ENCODE measurements at regions not wholly inside any gene's neighbourhood (a gene's known extent, or its start where the extent isn't known, plus 50 kb on each side); places are given as distances from the start of the nearest gene placed in this dataset.
"Not testable (repeated sequence)": the region's sequence is repeated elsewhere in the genome, so short reads cannot be mapped to it uniquely, and the experiment has no call there.

DNA sequence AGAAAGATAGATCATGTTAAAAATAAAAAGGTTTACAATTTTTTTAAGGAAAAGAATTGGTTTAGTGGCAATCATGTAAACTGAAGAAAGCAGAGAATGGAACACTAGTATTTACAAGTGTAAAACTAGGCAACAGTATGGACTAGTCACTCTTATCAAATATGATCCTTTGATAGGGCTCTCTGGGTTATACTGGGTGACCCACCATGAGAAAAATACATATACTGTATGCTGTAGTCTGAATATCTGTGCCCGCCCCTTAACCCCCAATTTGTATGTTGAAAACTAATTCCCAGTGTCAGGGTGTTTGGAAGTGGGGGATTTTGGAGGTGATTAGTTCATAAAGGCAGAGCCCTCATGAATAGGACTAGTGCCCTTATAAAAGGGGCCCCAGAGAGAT, 236.8 kb upstream of the TARS1 start:
- no peak for DNase-seq (ENCODE audit: extremely low read depth, low read depth)

DNA sequence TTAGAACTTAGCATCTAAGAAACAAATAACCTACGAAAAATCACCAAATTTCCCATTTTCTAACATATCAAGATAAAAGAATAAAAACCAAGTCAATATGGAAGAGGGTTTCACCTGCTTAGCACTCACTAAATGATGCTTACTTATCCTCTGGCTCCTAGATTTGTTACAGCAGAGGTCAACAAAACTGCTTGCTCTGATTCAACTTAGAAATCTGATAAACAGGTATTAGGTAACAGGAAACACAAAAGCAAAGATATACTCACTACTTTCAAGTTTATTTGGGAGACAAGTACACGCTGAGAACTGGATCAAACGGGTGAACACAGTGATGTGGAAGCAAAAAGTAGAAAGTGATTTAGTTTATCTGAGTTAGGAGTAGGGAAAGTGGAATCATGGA, 235.7 kb upstream of the TARS1 start:
- DNase-seq (ENCODE audit: extremely low read depth, low read depth) = no peak

DNA sequence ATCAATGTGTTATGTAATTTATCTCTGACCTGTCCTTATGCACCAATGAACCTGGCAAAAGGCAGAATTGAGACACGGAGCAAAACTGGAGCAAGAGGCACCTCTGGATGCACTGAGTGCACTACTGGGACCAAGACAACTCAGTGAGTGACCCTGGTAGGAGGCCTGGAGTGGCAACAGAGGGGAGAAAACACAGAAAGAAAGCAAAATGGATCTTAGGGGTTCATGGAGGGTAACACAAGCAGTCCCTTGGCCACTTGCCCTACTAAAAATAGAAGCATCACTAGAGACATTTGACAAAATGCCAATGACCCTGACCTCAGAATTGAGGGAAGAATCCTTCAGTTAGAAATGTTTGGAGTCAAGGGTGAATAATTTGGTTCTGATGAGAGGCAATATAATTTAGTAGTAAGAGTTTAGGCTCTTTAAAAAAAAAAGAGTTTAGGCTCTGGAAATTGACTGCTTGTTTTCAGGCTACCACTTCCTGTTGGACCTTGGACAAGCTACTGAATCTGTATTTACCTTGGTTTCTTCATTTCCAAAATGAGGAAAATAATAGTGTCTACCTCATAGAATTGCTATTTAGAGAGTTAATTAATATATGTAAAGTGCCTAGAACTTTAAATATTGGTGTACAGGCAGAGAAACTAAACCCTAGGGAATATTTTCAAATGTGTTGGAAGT, 234.9 kb upstream of the TARS1 start:
- no peak for DNase-seq (ENCODE audit: extremely low read depth, low read depth)

DNA sequence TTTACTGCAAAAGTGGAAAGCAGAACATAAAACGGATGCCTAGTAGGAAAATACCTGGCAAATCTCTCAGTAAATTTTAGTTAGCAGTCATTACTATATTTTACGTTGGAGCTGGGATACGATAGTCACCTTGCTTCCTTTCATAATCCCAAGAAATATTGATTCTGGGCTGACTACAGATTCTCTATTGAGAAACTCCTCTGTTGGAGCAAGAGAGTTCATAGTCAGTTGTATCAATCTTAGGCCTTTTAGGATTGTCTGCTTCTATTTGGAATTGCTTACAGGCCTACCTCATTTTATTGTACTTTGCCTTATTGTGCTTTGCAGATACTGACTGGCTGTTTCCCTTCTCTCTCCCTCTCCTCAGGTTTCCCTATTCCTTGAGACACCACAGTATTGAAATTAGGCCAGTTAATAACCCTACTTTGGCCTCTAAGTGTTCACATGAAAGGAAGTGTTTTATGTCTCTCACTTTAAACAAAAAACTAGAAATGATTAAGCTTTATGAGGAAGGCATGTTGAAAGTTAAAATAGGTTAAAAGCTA, 233.7 kb upstream of the TARS1 start:
- no peak for DNase-seq (ENCODE audit: extremely low read depth, low read depth)

DNA sequence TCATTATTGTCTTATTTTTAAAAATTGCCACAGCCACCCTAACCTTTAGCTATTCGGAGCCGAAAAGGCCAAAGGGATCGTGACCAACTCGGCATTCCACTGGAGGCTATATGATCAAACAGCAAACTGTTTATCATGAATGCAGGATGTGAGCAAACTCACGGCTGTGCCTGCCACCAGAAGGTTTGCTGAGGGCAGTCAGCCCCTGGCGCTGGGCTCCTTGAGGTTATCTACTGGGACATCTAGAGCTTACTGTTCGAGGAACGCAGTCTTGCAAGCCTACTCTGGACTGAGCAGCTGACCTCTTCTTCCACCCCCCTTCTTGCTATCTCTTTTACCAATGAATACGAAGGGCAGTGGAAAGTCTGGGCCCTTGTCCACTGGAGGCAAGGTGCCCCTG, 231.5 kb upstream of the TARS1 start:
- no peak for DNase-seq (ENCODE audit: extremely low read depth, low read depth)

DNA sequence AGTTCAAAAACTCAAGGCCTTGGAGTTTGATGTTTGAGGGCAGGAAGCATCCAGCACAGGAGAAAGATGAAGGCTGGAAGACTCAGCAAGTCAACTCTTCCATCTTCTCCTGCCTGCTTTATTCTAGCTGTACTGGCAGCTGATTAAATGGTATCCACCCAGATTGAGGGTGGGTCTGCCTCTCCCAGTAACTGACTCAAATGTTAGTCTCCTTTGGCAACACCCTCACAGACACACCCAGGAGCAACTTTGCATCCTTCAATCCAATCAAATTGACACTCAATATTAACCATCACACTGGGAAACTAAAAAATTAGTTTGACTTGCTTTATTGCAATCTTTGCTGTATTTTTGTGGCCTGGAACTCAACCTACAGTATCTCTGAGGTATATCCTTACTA, 230.5 kb upstream of the TARS1 start:
- DNase-seq (ENCODE audit: extremely low read depth, low read depth) = not testable (repeated sequence)

DNA sequence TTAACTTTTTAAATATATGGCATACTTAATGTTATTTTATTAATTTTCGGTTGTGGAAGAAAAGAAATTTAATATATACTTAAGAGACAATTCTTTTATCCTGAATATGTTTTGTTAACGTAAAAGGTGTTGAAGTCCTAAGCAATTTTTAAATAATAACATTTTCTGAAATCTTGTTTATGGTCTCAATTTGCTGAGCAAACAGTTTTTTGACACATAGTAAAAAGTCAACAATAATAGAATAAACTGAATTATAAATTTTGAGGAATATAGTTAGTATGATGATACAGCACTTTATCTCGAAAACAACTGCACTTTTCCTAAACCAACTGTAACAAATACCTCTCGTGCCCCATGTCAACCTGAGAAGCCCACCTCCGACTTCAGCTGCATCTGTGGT, 229.8 kb upstream of the TARS1 start:
- DNase-seq (ENCODE audit: extremely low read depth, low read depth) = no peak

DNA sequence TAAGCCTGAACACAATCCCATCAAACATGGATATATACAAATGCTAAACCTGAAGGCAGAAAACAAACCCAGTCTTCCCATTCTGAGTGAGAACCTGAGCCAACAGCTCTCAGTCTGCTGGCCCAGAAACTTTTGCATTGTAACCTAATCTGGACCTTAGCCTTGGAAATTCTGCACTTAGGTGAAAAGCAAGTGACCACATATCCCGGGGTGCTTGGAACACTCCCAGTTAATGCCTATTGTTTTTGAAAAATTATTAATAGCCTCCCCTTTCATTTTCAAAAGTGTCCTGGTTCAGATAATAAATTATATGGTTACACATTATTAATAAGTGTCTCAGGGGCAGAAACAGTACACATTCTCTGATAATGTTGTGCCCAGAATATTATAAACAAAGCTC, 228.3 kb upstream of the TARS1 start:
- no peak for DNase-seq (ENCODE audit: extremely low read depth, low read depth)

DNA sequence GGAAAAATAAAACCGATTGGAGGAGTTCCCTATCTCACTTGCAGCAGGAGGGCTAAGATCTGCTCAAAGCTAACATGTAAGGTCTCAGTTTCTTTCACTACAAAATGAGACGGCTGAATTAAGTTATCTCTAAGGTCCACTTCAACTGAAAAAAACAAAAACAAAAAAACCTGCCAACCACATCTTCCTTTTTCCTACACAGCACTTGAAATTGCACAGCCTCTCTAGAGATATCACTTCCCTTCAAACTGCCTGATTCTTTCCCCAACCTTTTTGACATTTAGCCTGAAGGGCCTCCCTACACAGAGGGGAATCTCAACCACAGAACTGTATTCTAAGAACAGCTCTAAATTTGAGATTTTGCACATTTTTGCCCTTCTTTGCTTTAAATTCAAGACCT, 227.9 kb upstream of the TARS1 start:
- no peak for DNase-seq (ENCODE audit: extremely low read depth, low read depth)

DNA sequence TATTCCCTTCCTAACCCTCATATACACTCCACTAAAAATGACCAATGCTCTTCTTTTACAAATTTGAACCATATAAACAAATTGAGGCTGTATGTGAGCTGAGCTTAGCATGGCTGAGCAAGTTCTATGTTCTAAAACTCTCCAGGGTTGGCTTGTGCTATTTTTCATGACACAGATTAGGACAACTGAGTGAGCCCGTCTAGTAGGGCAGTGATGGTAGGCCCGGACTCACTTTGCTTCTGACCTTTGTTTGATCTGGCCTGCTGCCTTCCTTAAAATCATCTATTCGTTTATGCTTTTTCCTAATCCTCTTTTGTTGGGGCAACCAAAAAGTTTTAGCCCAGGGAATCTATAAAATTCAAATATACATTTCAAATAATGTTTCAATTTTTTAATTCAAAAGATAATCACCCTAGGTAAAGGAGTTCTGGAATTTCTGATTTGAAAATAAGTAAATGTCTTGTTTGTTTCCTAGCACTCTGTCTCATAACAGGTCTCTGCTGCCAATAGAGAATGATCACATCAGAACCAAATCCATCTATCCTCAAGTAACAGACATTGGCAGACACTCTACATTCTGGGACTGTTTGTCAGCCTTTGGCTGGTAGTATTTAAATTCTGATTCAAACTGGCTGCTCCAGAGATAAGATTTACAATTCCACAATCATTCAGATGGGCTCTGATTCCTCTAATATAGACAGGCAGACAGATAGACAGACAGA, 217.0 kb upstream of the TARS1 start:
- DNase-seq (ENCODE audit: extremely low read depth, low read depth) = no peak

DNA sequence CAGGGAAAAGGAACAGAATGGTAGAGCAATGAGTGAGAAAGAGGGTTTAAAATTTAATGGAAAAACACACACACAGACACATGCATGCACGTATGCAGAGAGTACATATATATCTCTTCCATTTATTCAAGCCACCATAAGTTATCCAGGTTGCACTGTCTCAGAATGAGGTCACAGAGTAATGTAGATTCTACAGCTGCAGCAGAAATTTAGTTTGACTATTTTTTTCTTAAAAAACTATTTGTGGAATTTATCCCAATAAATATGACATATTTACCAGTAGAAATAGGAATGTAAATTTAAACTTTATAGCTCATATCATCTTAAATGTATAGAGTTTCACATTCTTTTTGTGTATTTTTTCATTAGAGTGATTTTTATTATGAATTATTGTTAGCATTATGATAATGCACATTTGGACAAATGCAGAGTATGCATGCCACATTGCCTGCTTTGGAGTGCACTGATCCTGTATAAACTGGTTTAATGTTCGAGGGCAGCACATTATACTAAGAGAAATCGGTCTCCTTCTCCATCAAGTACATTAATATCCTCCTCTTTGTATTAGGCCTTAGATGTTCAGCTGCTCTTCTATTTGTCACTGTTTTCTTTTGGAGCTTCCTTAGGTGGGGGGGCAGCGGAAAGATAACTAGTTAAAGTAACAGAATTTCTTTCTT, 216.3 kb upstream of the TARS1 start:
- no peak for DNase-seq (ENCODE audit: extremely low read depth, low read depth)

DNA sequence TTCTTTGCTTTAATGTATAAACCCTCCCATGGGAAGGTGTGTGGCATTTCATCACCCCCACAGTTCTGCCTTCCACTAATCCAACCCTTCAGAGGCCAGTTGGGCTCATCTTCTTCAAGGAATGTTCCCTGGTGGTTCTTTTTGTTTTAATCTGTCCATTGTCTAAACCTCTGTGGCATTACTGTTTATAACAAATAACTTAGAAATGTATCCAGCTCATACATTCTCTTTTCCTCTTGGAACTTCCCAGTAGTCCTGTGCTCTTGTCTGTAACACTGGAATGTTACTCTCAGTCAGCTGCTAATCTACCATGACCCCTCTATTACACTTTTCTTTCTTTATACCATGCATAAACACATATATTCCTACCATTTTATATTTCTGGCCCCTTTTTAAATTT, 213.5 kb upstream of the TARS1 start:
- DNase-seq (ENCODE audit: extremely low read depth, low read depth) = no peak

DNA sequence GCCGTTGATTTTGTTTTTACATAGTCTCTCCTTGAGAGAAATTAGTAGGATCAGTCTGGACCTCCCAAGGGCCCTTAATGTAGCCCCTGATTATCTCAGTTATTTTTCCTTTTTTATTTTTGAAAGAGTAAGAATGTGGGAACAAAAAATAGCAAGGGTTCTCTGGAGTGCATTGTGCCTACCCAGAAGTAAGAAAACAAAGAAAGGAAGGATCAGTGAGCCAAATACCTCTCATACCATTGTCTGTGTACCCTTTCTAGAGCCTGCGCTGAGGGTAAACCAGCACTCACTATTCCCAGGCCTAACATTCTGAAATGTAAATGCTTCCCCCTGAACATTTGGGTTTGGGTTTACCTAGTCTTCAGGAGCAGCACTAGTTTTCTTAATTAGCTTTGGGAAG, 213.0 kb upstream of the TARS1 start:
- no peak for DNase-seq (ENCODE audit: extremely low read depth, low read depth)

DNA sequence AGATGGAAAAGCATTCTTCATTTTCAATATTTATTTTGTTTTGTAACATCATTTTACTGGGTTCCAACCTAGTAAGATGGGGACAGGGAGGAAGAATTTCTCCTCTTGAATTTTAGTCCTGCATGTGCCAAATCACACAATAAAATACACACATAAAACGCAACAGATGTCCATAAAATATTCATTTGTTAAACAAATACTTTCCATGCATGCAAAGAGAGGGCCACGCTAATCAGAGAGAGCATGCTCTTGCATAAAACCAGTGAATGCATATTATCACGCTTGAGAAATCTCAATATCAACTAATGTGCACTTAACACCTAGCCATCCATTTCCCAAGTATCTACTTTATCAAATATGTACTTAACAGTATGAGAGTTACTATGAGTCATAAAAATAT, 212.6 kb upstream of the TARS1 start:
- no peak for DNase-seq (ENCODE audit: extremely low read depth, low read depth)

DNA sequence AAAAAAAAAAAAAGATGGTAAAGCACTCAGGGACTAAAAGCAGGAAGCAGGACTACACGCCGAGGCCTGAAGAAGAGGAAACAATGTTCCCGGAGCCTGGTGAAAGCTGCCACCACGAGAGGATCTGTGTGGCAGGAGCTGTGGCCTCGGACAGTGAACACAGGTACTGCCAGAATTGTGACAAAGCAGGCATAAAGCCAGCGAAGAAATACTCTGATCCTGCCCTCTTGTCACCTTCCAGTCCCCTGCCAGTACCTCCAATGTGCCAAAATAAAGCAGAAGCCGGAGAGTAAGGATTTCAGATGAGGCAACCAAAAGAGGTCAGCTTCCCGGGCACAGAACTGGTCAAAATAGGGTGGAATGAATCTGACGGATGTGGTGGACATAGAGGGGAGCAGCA, 211.5 kb upstream of the TARS1 start:
- DNase-seq (ENCODE audit: extremely low read depth, low read depth) = no peak

DNA sequence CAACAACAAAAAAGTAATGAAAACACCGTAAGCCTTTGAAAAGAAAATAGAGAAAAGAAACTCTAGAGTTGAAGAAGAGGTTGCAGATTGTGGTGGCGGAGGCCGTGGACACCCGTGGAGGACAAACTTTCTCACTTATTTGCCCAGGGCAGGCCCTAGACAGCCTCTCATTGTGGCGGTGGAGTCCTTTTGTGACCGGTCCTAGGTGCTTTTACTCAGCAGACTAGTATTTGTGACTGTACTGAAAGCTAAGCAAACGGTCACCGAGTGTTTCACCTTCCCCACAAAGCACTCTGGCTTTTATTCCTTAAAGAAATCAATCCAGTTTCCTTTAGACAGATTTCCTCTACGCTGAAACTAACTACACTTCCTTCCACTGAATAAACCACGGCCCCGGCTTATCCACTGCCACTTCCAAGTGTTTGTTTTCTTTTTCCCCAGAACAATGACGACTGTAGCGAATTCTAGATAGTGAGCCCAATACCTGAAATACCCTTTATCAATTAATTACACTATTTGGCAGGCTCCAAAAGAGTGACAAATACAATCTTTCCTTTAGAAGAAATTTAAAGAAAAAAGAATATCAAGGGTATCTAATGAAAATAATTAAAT, 210.2 kb upstream of the TARS1 start:
- DNase-seq (ENCODE audit: extremely low read depth, low read depth) = no peak

DNA sequence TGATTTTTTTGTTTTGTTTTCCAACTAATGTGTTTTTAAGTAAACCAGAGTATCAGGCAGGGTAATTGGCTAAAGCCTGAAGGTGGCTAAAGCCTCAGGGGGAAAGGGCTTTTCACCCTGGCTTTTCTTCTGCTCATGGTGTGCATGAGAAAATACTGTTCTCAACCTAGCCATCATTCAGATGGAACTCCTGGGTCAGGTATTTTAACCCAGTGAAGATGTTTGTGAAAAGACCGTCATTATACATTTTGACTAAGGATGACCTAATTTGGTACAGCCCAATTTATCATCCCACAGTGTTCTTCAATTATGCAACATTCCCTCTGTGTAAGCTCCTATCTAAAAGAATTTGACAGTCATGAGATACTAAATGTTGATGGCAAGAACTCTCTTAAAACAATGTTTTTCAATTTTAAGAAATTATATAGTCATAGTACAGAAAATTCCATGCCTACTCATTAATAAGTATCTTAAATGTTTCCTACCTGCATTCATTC, 209.5 kb upstream of the TARS1 start:
- DNase-seq (ENCODE audit: extremely low read depth, low read depth) = no peak

DNA sequence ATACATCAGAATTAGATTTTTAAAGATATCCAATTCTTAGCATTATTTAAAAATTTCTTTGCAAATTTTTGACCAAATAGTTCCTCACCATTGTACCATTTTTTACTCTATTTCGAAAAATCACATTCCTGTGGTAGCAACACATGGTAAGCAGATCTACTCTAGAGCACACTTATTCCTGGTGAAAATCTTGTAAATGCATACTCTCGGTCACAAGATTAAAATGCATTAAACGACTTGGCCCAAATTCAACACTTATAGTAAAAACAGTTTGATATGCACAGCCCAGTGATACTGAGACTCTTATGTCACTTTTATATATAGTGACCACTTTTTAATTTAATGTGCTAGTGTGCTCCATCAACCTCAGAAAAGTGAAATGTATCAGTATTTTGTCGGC, 208.8 kb upstream of the TARS1 start:
- no peak for DNase-seq (ENCODE audit: extremely low read depth, low read depth)

DNA sequence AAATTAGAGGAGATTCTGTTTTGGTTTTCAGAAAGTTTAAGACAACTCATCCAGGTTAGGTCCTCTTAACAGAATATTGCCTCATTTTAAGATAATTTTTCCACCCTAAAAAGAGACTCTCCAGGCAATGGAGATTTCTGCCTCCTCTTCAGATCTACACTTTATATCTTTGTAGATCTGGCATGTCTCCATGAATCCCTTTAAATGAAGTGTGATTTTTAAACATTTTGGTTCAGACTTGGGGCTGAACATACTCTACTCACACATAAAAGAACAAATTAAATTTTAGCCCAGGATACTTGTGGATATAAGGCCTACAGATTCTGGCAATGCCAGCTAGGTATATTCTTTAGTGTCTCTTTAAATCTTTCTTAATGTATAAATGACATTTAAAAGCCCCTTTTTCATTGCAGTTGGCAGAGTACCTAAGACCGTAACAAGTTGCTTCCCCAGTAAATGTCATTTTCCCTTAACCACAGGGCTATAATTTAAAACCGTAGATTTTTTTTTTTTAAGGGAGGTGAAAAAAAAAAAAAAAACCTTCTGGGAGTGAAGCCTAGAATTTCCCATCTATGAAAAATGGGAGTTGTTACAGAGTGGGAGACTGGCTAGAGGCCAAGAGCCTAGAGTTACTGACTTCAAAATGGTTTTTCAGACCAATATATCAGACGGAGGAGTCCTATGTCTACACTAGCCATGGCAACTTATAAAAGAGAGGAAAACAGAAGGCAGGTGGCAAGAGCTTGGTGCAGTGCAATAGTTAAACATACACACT, 207.8 kb upstream of the TARS1 start:
- no peak for DNase-seq (ENCODE audit: extremely low read depth, low read depth)

DNA sequence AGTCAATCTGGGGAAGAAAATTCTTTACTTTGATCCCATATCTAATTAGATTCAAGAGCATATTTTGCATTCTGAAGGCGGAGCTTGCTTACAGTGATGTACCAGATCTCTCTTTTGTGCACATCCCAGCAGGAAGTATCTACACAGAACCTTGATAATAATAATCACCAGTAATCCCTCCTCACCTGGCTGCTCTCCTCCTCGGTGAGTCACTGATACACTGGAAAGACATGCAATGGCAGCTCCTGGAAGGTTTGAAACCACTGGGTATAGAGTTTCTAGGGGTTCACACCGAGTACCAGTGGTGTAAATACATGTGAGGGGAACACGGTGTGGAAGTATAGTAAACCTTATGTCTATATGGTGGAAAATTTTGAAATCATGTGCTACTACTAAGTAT, 205.5 kb upstream of the TARS1 start:
- DNase-seq (ENCODE audit: extremely low read depth, low read depth) = no peak

DNA sequence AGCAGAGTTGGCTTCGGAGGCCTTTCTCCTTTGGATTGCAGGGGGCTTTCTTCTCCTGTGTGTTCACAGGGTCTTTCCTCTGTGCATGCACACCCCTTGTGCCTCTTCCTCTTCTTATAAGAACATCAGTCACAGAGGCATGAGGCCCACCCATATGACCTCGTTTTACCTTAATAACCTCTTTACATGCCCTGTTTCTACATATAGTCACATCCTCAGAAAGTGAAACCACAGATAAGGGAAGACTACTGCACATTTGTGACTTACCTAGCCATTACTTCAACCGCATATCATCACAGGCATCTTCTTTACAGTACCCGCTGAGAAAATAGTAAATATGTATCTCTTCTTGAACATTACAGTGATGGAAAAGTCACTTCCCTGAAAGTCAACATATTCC, 204.9 kb upstream of the TARS1 start:
- DNase-seq (ENCODE audit: extremely low read depth, low read depth) = no peak
